HG02759 (cell line): ENCODE measurements at regions not wholly inside any gene's neighbourhood (a gene's known extent, or its start where the extent isn't known, plus 50 kb on each side); places are given as distances from the start of the nearest gene placed in this dataset.

Experiments
- ATAC-seq: cut with Tn5 transposase; IDR thresholded peaks from one replicate; pipeline ENCODE4 v1.9.1; 2021; ENCODE audit warnings: mild to moderate bottlenecking, moderate library complexity; ENCODE audit not compliant: unreplicated experiment

GRCh38 chr16:79303959-79304387 is 296.6 kb downstream of the MAF start:
- no peak for ATAC-seq

DNA sequence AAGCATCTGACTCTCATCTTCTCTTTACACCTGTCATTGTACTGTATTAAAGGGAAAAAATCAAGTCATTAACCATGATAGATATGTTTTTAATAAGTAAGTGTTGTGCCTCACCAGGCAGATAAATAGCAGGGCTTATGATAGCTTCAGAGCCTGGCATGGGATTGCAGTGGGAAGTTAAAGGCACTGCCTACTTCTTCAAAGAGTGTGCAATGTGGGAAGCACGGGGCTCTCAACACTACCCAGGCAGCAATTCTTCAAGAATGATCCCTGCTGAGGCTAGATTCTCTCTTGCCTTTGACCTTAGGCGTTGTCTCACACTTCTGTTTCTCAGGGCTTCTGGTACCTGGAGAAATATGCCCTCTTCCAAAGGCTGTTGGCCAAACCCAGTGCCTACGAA is 297.3 kb downstream of the MAF start:
- ATAC-seq: no peak

DNA sequence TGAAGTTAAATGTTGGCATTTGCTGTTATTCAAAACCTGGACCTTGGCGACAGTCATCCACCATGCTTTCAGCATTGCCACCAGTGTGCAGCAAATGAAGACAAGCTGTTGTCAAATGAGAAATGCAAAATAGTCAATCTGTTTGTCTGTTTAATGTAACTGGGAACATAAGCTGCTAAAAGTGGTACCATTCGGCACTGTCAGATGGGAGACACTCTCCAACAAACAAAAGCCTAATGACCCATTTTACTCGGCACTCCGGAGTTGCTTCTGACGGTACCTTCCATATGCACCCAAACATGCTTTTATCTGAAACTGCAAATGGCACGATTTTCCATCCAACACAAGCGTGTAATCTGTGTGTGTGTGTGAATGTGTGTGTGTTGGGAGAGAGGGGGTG is 297.8 kb downstream of the MAF start:
- no peak for ATAC-seq

DNA sequence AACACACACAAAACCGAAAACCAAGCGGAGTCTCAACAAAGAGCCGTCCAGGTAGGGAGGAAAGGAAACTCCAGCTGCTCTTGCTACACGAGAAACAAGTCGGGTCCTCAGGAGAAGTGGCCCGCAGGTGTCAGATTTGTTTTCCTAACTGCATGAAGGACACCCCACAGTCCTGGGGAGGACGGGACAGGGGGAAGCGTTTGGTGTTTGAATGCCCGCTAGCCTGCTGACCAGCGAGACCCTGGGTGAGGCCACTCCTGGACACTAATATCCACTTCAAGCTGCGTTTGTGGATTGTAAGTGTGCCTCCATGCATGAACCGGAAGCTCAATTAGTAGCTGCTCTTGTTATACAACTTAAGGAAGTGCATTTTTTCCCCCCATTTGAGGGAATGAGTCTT is 299.5 kb downstream of the MAF start:
- ATAC-seq: no peak

DNA sequence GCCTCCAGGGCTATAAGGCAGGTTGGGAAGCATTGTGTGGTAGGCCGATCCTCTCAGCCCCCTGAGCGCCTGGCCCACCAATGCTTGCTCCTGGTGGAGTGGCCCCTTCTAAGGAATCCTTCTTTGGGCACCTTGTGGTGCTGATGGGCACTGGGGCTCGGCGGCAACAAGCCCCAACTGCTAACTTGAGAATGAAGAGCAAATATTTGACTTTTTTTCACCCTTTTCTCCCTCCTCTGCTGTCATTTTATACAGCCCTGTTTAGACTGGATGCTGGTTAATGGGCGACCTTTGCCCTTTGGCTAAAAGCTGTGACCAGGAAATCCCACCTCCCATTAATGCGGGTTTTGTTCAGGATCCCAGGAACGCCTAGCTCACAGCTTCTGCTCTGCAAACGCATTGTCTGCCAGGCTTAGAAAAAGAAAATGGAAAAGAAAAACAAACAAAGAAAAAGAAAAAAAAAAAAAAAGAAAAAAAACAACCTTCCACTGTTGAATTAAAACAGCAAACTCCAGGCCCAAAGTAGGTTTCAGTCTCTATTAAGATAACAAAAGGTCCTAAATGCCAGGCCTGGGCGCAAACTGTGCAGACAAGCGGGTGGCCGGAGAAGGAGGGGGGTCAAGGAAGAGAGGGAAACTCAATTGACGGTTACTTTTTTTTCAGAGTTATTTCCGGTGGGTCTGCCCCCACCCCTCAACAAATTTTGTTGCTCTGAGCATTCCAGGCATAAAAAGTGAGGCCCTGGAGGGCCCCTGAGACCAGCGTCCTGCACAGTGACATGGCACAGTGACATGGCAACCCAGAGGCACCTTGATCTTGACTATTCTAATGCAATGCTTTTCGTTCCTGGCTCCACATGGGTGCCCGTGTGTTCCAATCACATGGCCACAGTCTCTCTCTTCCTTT is 301.4 kb downstream of the MAF start:
- no peak for ATAC-seq

- no peak for ATAC-seq
Observed at GRCh38 chr16:79298476-79298875, 302.1 kb downstream of the MAF start.

GRCh38 chr16:79297805-79298204 is 302.7 kb downstream of the MAF start:
- no peak for ATAC-seq

DNA sequence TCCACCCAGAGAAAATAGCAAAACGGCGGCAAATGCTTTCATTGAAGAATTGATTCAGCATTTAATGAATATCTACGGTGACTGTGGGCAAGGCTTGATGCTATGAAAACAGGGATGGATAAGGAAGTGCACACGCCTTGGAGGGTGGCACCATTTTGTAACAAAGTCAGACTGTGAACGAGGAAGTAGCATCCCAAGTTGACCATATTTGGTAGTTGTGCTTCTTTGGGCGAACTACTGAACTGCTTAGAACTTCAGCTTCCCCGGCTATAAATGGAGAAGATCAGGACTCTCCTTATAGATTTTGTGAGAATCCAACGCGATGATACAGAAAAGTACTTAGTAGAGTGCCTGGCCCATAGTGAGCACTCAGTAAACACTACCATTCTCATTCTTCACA is 303.2 kb downstream of the MAF start:
- no peak for ATAC-seq

GRCh38 chr16:79296491-79296890 is 304.0 kb downstream of the MAF start:
- ATAC-seq: no peak

DNA sequence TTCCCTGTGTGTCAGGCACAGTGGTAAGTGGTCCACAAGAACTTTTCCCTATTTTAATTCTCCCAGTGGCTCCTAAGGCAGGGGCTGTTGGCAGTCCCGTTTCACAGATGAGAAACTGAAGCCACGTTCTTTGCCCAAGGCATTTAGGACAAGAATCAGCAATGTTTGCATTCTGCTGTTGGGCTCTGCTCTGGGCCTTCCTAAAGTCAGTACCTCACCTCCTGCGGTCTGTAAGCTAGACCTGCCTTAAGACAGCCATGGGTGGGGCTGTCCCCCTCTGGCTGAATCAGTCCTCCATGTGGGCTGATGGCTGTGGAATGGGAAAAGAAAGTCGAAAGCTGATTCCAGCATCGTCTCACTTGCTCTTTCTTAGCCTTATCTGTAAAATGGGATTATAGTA is 304.8 kb downstream of the MAF start:
- ATAC-seq: no peak

DNA sequence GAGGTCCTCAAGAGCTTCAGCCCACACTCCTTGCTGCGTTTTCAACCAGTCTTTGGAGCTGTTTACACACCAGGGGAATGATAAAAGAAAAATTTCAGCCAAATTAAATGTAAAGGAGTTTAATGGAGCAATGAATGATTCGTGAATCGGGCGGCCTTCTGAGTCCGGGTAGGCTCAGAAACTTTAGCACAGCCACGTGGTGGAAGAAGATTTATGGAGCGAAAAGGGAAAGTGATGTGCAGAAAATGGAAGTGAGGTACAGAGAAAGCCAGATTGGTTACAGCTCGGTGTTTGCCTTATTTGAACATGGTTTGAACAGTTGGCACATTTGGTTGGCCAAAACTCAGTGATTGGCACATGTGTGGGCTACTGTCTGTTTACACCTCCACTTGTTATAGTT is 305.4 kb downstream of the MAF start:
- ATAC-seq: no peak

- no peak for ATAC-seq
Observed at GRCh38 chr16:79294568-79294967, 306.0 kb downstream of the MAF start.

DNA sequence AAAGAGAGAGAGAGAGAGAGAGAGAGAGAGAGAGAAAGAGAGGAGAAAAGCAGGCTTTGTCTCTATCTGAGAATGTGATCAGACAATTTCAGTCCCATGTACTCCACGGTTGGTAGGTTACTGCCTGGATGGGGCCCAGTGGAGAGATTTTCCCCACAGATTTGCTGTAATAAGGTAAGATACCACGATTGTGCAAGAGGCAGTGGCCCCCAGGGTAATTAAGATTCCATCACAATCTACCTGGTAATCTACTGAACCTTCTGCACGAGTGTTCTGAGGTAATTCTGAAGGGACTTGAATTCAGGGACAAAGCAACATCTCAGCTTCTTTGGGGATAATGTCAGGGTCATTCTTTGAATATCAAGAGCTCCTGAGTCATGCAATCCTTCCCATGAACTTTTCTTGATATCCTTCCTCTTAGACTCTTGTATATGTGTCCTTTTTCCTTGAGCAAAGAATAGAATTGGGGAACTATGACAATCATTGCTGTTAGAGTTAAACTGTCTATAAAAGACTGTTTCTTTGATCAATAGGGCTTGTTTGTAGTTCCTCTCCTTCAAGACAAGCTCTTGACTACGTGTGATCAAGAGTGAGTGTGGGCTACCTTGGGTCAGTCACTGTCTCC is 306.6 kb downstream of the MAF start:
- no peak for ATAC-seq

DNA sequence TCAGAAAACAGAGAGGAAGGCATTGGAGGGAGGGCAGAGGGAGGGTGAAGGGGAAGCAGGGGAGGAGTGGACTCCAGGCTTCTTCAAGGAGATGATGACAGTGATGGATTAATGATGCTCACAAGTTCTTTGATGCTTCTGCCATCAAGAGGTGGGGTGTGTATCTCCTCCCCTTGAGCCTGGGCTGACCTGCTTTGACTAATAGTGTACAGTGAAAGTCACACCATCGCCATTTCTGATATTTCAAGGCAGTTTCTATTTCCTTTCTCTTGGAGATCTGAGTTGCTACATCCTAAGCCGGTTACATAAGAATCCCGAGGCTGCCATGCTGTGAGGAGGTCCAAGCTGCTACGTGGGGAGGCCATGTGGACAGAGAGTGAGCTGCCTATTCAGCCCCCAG is 312.5 kb downstream of the MAF start:
- no peak for ATAC-seq

GRCh38 chr16:79287424-79287917 is 313.1 kb downstream of the MAF start:
- ATAC-seq: peak; percentile 22

DNA sequence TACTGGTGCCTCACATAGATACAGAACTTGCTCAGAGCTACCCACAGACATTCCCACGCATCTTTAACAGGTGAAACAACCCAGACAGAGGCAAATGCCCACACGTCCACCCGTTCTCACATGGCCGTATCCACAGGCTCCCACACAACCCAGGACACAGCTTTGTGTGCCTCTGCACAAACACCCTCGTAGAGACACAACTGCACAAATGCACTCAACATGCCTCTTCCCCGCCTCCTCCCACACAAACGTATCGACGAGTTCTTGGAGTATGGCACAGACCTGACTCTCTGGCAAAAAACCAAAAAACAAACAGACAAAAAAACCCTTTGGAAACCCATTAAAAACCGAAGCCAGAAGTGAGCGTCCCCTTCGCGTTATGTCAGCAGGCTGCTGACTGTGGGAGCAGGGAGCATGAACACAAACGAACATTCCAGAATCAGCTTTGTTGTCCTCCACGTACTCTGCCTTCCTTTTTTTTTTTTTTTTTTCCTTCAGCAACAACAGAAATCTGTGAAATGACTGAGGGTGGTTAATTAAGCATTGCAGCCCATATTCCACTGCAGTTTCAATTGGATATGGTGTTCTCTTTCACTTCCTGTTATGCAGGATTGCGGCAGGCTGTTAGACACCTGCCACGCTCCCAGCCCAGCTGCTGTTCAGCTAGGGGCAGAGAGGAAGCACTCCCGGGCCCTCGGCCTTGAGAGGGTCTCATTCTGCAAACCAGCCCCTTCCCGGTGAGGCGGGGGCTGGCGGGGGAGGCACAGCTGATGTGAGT is 313.7 kb downstream of the MAF start:
- peak; percentile 97 for ATAC-seq

DNA sequence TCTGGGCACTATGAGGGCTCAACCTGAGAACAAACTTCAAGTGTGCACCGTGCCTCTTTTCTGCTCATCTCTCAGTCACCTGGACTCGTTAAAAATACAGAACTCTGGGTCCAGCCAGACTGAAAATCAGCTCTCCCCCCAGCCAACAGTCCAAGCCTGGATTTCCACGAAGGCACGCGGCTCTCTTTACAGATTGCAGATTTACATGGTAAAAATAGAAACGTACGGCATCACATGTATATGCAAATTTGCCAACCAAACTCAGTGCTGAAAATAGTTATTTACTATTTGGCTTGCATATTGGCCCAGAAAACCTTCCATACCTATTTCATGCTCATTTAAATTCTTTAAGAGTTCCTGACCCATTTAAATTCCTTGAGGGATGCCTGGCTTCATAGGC is 315.8 kb downstream of the MAF start:
- no peak for ATAC-seq

GRCh38 chr16:79283578-79283977 is 317.0 kb downstream of the MAF start:
- no peak for ATAC-seq

DNA sequence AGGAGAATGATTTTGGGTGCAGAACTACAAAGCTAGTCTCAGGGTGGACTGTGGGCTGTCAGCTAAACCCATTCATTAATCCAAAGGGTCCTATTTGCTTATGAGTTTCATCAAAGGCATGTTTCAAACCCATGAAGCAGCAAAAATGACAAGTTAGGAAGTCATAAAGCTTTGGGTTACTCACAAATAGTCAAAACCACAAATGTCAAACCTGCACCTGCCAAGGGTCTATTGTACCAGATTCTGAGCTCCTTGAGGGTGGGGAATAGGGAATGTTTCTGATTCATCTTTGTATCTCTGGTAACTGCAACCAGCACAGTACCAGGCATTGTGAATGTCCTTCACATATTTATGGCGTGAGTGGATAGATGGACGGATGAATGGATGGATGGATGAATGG is 317.7 kb downstream of the MAF start:
- no peak for ATAC-seq

- ATAC-seq: no peak
Observed at GRCh38 chr16:79278506-79278905, 322.0 kb downstream of the MAF start.

DNA sequence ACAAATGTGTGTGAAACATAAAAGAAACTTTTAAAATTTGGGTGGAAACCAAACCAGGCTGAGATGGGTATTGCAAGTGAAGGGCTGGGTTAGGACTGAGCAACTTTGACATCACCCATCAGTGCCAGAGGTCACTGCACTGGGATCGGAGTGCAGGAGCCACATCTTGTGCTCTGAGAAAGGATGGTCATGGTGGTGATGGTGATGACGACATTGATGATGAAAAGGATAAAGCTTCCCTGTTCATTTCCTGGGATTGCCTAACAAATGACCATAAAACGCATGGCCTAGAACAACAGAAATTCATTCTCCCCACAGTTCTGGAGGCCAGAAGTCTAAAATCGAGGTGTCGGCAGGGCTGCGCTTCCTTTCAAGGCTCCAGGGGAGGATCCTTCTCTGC is 324.0 kb downstream of the MAF start:
- ATAC-seq: no peak

GRCh38 chr16:79274264-79274663 is 326.3 kb downstream of the MAF start:
- ATAC-seq: no peak
